Right atrium auricular region (tissue), 2 donors: ENCODE measurements at regions not wholly inside any gene's neighbourhood (a gene's known extent, or its start where the extent isn't known, plus 50 kb on each side); places are given as distances from the start of the nearest gene placed in this dataset.

Source experiments
- DNase-seq: peaks from one replicate; pipeline ENCODE4 v3.0.0-alpha.2; 2019; ENCODE audit warnings: low spot score
- H3K27ac ChIP-seq, 2 donors: fragments of 200-600 bp; sonication (generic); 1 replicate in 1 of 2; 2 replicates in 1 of 2; pipeline ENCODE4 v1.5.1; 2016 to 2019
- H3K27me3 ChIP-seq, 2 donors: fragments of 200-600 bp; sonication (generic); one replicate each; pipeline versions ENCODE4 v1.5.1 to v1.6.0; 2017 to 2019
- H3K36me3 ChIP-seq: fragments of 200-600 bp; sonication (generic); one replicate; pipeline ENCODE4 v1.5.1; 2016
- H3K4me1 ChIP-seq, 2 donors: fragments of 200-600 bp; sonication (generic); one replicate each; pipeline versions ENCODE4 v1.5.1 to v1.6.0; 2017 to 2019
- H3K4me3 ChIP-seq, 2 donors: fragments of 200-600 bp; sonication (generic); 1 replicate in 1 of 2; 2 replicates in 1 of 2; pipeline ENCODE4 v1.5.1; 2017 to 2019; ENCODE audit warnings: mild to moderate bottlenecking in 1 of 2, moderate library complexity in 1 of 2
- H3K9me3 ChIP-seq, 2 donors: fragments of 200-600 bp; sonication (generic); one replicate each; pipeline ENCODE4 v1.5.1; 2019
- CTCF ChIP-seq, 2 donors: fragments of 200-600 bp; sonication (generic); IDR thresholded peaks; one replicate each; pipeline ENCODE4 v1.5.1; 2019; ENCODE audit warnings: antibody characterized with exemption in 2 of 2

DNA sequence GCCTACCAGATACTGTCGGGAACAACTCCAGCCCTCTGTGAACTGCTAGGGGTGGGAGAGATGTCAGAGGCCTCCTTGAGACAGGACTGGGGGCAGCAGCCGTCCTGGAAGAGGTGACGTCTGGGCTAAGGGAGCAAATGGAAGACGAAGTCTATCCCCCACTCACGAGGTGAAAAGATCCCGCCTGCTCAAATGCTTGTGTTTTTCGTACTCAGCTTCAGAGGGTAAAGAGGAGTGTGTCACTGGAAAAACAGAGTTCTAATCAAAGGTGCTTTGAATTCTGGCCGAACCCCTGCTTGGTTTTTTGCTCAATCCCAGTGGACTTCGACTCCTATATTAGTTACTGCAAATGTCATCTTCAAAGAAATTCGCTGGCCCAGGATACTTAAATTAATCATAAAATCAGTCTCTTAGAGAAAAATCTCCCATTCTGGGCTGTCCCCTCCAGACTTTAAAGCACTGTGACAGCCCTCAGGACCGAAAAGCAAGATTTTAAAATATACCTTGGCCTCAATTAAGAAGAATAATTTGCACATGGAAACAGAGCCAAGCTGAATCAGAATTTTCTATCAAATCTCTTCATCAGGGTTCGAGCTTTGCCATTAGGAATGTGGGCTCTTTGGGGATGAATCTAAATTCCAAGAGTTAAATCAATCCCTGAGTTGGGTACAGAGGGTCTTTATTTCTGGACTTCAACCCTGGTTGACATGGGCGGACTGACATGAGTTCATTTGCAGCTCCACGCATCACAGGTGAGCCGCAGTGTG lies 61.8 kb upstream of the AFDN start:
- no peak overlapping the region for H3K4me3 ChIP-seq
- TF ChIP-seq CTCF (IDR thresholded peaks at IDR 0.05), result no peak
- no peak for DNase-seq
- peaks cover 0 to 20% of the 10 kb centered on the region in 2 donors for H3K4me1 ChIP-seq
- H3K36me3 ChIP-seq, result no peaks in the 10 kb centered on the region
- H3K27me3 ChIP-seq, result no peaks in the 10 kb centered on the region
- no peak overlapping the region for H3K27ac ChIP-seq
- no peaks in the 10 kb centered on the region for H3K9me3 ChIP-seq

GRCh38 chr6:167766986-167767714 lies 59.6 kb upstream of the AFDN start:
- Histone ChIP-seq H3K36me3 (no peaks in the 10 kb centered on the region), H3K4me1 (peaks cover 0 to 2% of the 10 kb centered on the region in 2 donors), H3K4me3 (no peak overlapping the region), H3K27me3 (no peaks in the 10 kb centered on the region), H3K9me3 (no peaks in the 10 kb centered on the region), H3K27ac (no peak overlapping the region)
- peak in 1 of 2 donors; percentile 38 for TF ChIP-seq CTCF (IDR thresholded peaks at IDR 0.05)
- DNase-seq, result no peak

DNA sequence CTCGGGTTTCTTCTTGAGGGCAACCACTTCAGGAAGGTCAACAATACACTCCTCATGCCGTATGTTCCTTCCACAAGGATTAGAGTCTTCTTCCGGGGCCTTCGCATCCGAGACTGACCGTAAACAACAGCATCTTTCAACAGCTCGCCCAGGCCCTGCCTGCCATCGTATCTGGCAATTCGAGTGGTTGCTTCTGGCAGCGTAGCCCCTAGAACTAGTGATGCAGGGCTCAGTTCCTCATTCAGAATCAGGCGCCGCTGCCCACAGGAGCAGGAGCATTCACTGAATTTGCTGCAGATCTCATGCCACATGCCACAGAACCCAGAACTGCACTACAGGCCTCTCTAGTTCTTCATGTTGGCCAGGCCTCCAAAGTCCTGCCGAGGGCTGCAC lies 59.0 kb upstream of the AFDN start:
- no peak for TF ChIP-seq CTCF (IDR thresholded peaks at IDR 0.05)
- Histone ChIP-seq H3K27ac (no peak overlapping the region), H3K27me3 (no peaks in the 10 kb centered on the region), H3K36me3 (no peaks in the 10 kb centered on the region), H3K4me3 (no peak overlapping the region), H3K4me1 (no peaks in the 10 kb centered on the region), H3K9me3 (no peaks in the 10 kb centered on the region)
- no peak for DNase-seq

- H3K9me3 ChIP-seq, result no peaks in the 10 kb centered on the region
- H3K27me3 ChIP-seq, result no peaks in the 10 kb centered on the region
- H3K36me3 ChIP-seq, result no peaks in the 10 kb centered on the region
- DNase-seq, result no peak
- no peak overlapping the region for H3K4me3 ChIP-seq
- H3K4me1 ChIP-seq, result no peaks in the 10 kb centered on the region
- no peak overlapping the region for H3K27ac ChIP-seq
- no peak for TF ChIP-seq CTCF (IDR thresholded peaks at IDR 0.05)
These were observed 58.1 kb upstream of the AFDN start for GRCh38 chr6:167768471-167769215.

DNA sequence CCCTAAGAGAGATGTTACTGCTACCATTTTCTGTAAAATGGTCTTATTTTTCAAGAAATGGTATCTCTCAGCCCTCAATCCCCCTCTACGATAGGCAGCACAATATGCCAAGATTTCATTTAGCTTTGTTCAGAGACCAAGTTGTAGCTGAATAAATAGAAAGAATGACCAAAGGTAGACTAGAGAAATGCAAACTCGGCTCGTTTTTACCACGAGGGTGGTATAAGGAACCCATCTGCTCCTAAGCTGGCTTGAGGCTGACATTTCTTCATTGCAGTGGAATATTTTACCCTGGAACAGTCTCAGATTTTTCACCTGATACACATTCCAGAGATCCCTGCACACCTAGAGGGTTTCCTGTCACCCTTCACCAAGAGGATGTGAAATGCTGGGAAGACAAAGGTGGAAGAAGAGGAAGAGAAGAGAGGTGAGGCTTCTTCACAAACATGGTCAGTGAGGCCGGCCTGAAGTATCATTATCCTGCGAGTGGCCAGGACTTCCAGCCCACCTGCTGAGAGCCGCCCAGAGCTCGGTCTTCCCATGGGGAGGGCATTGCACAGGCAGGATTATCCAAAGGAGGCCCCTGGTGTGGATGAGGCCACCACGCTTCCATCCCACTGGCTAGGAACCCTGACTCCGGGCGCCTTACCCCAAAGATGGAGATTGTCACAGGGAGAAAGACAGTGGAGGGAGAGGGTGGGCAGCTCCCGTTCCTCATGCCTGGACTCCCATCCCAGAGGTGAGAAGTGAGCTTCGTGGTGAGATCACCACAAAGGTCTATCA lies 57.1 kb upstream of the AFDN start:
- Histone ChIP-seq H3K27ac (no peak overlapping the region), H3K36me3 (no peaks in the 10 kb centered on the region)

More for the DNA sequence above, 57.1 kb upstream of the AFDN start:
- Histone ChIP-seq H3K4me1 (no peaks in the 10 kb centered on the region), H3K27me3 (no peaks in the 10 kb centered on the region), H3K9me3 (no peaks in the 10 kb centered on the region), H3K4me3 (no peak overlapping the region)
- no peak for DNase-seq
- TF ChIP-seq CTCF (IDR thresholded peaks at IDR 0.05), result no peak
